Activated naive CD4-positive, alpha-beta T cell treated with anti-CD3 and anti-CD28 coated beads, Interleukin-2, amount 10 ng/mL, durations not matched to agents 7 days and 5 days (primary cell): ENCODE measurements at regions not wholly inside any gene's neighbourhood (a gene's known extent, or its start where the extent isn't known, plus 50 kb on each side); places are given as distances from the start of the nearest gene placed in this dataset.
"Not testable (repeated sequence)": the region's sequence is repeated elsewhere in the genome, so short reads cannot be mapped to it uniquely, and the experiment has no call there.

Experiments used
- CTCF ChIA-PET: fragments of 350-600 bp; sonication (Branson Sonifier 250); formaldehyde crosslinking; loops from one replicate; lab custom pipeline; 2021; ENCODE audit warnings: antibody characterized with exemption; lab: Charles Lee
- DNase-seq: peaks from one replicate; pipeline ENCODE4 v3.0.0-alpha.2; 2020
- H3K27ac Mint-ChIP-seq: one replicate; pipeline ENCODE4 v1.8.0; 2021; ENCODE audit warnings: mild to moderate bottlenecking, moderate library complexity, mixed read lengths
- H3K27me3 Mint-ChIP-seq: one replicate; pipeline ENCODE4 v1.8.0; 2021; ENCODE audit warnings: mild to moderate bottlenecking, mixed read lengths
- H3K36me3 Mint-ChIP-seq: one replicate; pipeline ENCODE4 v1.8.0; 2021; ENCODE audit warnings: mixed read lengths
- H3K4me1 Mint-ChIP-seq: one replicate; pipeline ENCODE4 v1.8.0; 2021; ENCODE audit warnings: mixed read lengths
- H3K4me3 Mint-ChIP-seq: one replicate; pipeline ENCODE4 v1.8.0; 2021; ENCODE audit warnings: mild to moderate bottlenecking, moderate library complexity, mixed read lengths
- H3K9me3 Mint-ChIP-seq: one replicate; pipeline ENCODE4 v1.8.0; 2021; ENCODE audit warnings: mixed read lengths

GRCh38 chr10:28997734-28998133, 291.1 kb upstream of the LYZL1 start:
- CTCF ChIA-PET: no interaction called here
- H3K9me3 Mint-ChIP-seq: no peaks in the 10 kb centered on the region
- no peak overlapping the region for H3K4me3 Mint-ChIP-seq
- H3K27me3 Mint-ChIP-seq: no peaks in the 10 kb centered on the region
- H3K4me1 Mint-ChIP-seq: no peaks in the 10 kb centered on the region
- no peak for DNase-seq
- no peaks in the 10 kb centered on the region for H3K36me3 Mint-ChIP-seq
- no peak overlapping the region for H3K27ac Mint-ChIP-seq

- no peaks in the 10 kb centered on the region for H3K4me1 Mint-ChIP-seq
- H3K9me3 Mint-ChIP-seq: no peaks in the 10 kb centered on the region
- H3K27me3 Mint-ChIP-seq: no peaks in the 10 kb centered on the region
- H3K36me3 Mint-ChIP-seq: no peaks in the 10 kb centered on the region
- H3K27ac Mint-ChIP-seq: no peak overlapping the region
- H3K4me3 Mint-ChIP-seq: no peak overlapping the region
- no peak for DNase-seq
- CTCF ChIA-PET: no interaction called here
Measured at GRCh38 chr10:29001801-29002200, 287.1 kb upstream of the LYZL1 start.

GRCh38 chr10:29003014-29003413, 285.9 kb upstream of the LYZL1 start:
- H3K27me3 Mint-ChIP-seq, DNase-seq, CTCF ChIA-PET, H3K36me3 Mint-ChIP-seq, H3K27ac Mint-ChIP-seq, H3K4me3 Mint-ChIP-seq, H3K9me3 Mint-ChIP-seq, H3K4me1 Mint-ChIP-seq: not testable (repeated sequence)

- H3K4me1 Mint-ChIP-seq: no peaks in the 10 kb centered on the region
- no peaks in the 10 kb centered on the region for H3K9me3 Mint-ChIP-seq
- no peak overlapping the region for H3K4me3 Mint-ChIP-seq
- no peak for DNase-seq
- no peaks in the 10 kb centered on the region for H3K36me3 Mint-ChIP-seq
- no peaks in the 10 kb centered on the region for H3K27me3 Mint-ChIP-seq
- H3K27ac Mint-ChIP-seq: no peak overlapping the region
- CTCF ChIA-PET: no interaction called here
Measured at GRCh38 chr10:29005988-29006387, 282.9 kb upstream of the LYZL1 start.

- Mint-ChIP-seq H3K4me1 (no peaks in the 10 kb centered on the region), H3K9me3 (no peaks in the 10 kb centered on the region), H3K4me3 (no peak overlapping the region), H3K36me3 (no peaks in the 10 kb centered on the region), H3K27ac (no peak overlapping the region), H3K27me3 (no peaks in the 10 kb centered on the region)
- DNase-seq: no peak
- CTCF ChIA-PET: interaction anchor here (1.1 kb wide), 1 partner anchor 15 kb away, joined by 4 read pairs; no protein-coding TSS in a partner anchor
Measured at GRCh38 chr10:29007370-29007747, 281.5 kb upstream of the LYZL1 start.

GRCh38 chr10:29007748-29008610, 280.9 kb upstream of the LYZL1 start:
- Mint-ChIP-seq H3K27me3 (no peaks in the 10 kb centered on the region), H3K4me1 (no peaks in the 10 kb centered on the region), H3K36me3 (no peaks in the 10 kb centered on the region), H3K9me3 (no peaks in the 10 kb centered on the region), H3K4me3 (no peak overlapping the region), H3K27ac (no peak overlapping the region)
- DNase-seq: no peak
- CTCF ChIA-PET: interaction anchor here (1.1 kb wide), 1 partner anchor 16 kb away, joined by 4 read pairs; no protein-coding TSS in a partner anchor

- no peaks in the 10 kb centered on the region for H3K27me3 Mint-ChIP-seq
- H3K36me3 Mint-ChIP-seq: no peaks in the 10 kb centered on the region
- H3K4me3 Mint-ChIP-seq: no peak overlapping the region
- CTCF ChIA-PET: no interaction called here
- H3K9me3 Mint-ChIP-seq: no peaks in the 10 kb centered on the region
- no peaks in the 10 kb centered on the region for H3K4me1 Mint-ChIP-seq
- no peak overlapping the region for H3K27ac Mint-ChIP-seq
- no peak for DNase-seq
Measured at GRCh38 chr10:29009464-29009863, 279.4 kb upstream of the LYZL1 start.

- Mint-ChIP-seq H3K36me3 (no peaks in the 10 kb centered on the region), H3K27ac (no peak overlapping the region), H3K9me3 (no peaks in the 10 kb centered on the region), H3K4me3 (no peak overlapping the region), H3K4me1 (no peaks in the 10 kb centered on the region), H3K27me3 (peaks cover 5% of the 10 kb centered on the region)
- DNase-seq: no peak
- CTCF ChIA-PET: no interaction called here
Measured at GRCh38 chr10:29011516-29011915, 277.4 kb upstream of the LYZL1 start.

- no peak for DNase-seq
- Mint-ChIP-seq H3K4me3 (no peak overlapping the region), H3K36me3 (no peaks in the 10 kb centered on the region), H3K9me3 (no peaks in the 10 kb centered on the region), H3K27ac (no peak overlapping the region), H3K27me3 (peaks cover 5% of the 10 kb centered on the region), H3K4me1 (no peaks in the 10 kb centered on the region)
- CTCF ChIA-PET: no interaction called here
Measured at GRCh38 chr10:29012926-29013554, 275.8 kb upstream of the LYZL1 start.

- Mint-ChIP-seq H3K27ac (no peak overlapping the region), H3K36me3 (no peaks in the 10 kb centered on the region), H3K9me3 (no peaks in the 10 kb centered on the region), H3K4me3 (no peak overlapping the region), H3K4me1 (no peaks in the 10 kb centered on the region), H3K27me3 (no peaks in the 10 kb centered on the region)
- no peak for DNase-seq
- CTCF ChIA-PET: no interaction called here
Measured at GRCh38 chr10:29021591-29021990, 267.3 kb upstream of the LYZL1 start.

- no peaks in the 10 kb centered on the region for H3K27me3 Mint-ChIP-seq
- CTCF ChIA-PET: no interaction called here
- DNase-seq: no peak
- H3K27ac Mint-ChIP-seq: no peak overlapping the region
- no peaks in the 10 kb centered on the region for H3K36me3 Mint-ChIP-seq
- no peaks in the 10 kb centered on the region for H3K9me3 Mint-ChIP-seq
- no peaks in the 10 kb centered on the region for H3K4me1 Mint-ChIP-seq
- no peak overlapping the region for H3K4me3 Mint-ChIP-seq
Measured at GRCh38 chr10:29022513-29022912, 266.4 kb upstream of the LYZL1 start.

GRCh38 chr10:29023678-29024077, 265.2 kb upstream of the LYZL1 start:
- H3K4me1 Mint-ChIP-seq: no peaks in the 10 kb centered on the region
- CTCF ChIA-PET: no interaction called here
- no peaks in the 10 kb centered on the region for H3K9me3 Mint-ChIP-seq
- H3K4me3 Mint-ChIP-seq: no peak overlapping the region
- no peak for DNase-seq
- no peaks in the 10 kb centered on the region for H3K27me3 Mint-ChIP-seq
- H3K27ac Mint-ChIP-seq: no peak overlapping the region
- no peaks in the 10 kb centered on the region for H3K36me3 Mint-ChIP-seq

- no peak overlapping the region for H3K4me3 Mint-ChIP-seq
- no peaks in the 10 kb centered on the region for H3K36me3 Mint-ChIP-seq
- H3K9me3 Mint-ChIP-seq: no peaks in the 10 kb centered on the region
- DNase-seq: no peak
- H3K4me1 Mint-ChIP-seq: no peaks in the 10 kb centered on the region
- H3K27me3 Mint-ChIP-seq: no peaks in the 10 kb centered on the region
- CTCF ChIA-PET: no interaction called here
- H3K27ac Mint-ChIP-seq: no peak overlapping the region
Measured at GRCh38 chr10:29026065-29026797, 262.6 kb upstream of the LYZL1 start.

GRCh38 chr10:29026802-29027580, 261.9 kb upstream of the LYZL1 start:
- no peak overlapping the region for H3K4me3 Mint-ChIP-seq
- no peaks in the 10 kb centered on the region for H3K9me3 Mint-ChIP-seq
- no peak overlapping the region for H3K27ac Mint-ChIP-seq
- no peaks in the 10 kb centered on the region for H3K4me1 Mint-ChIP-seq
- CTCF ChIA-PET: no interaction called here
- H3K36me3 Mint-ChIP-seq: no peaks in the 10 kb centered on the region
- no peaks in the 10 kb centered on the region for H3K27me3 Mint-ChIP-seq
- DNase-seq: no peak
